ENCODE measurements at regions not wholly inside any gene's neighbourhood (a gene's known extent, or its start where the extent isn't known, plus 50 kb on each side); places are given as distances from the start of the nearest gene placed in this dataset.

GRCh38 chr20:39399463-39399862 is 437.3 kb downstream of the DHX35 start:
- TF ChIP-seq CTCF (IDR thresholded peaks at IDR 0.05; ENCODE audit: low read depth, low read length, missing control alignments), result no peak
- no peak overlapping the region for H3K4me3 ChIP-seq (ENCODE audit: low read depth, low read length)
- in situ Hi-C loops (cut with HindIII; ENCODE audit: low sequenced_read_pairs), result no loop called here
- no peak for DNase-seq (ENCODE audit: low read depth)

GRCh38 chr20:39398656-39399055 is 436.5 kb downstream of the DHX35 start:
- H3K4me3 ChIP-seq (ENCODE audit: low read depth, low read length), result no peak overlapping the region
- in situ Hi-C loops (cut with HindIII; ENCODE audit: low sequenced_read_pairs), result no loop called here
- TF ChIP-seq CTCF (IDR thresholded peaks at IDR 0.05; ENCODE audit: low read depth, low read length, missing control alignments), result no peak
- DNase-seq (ENCODE audit: low read depth), result no peak

- H3K4me3 ChIP-seq (ENCODE audit: low read depth, low read length), result no peak overlapping the region
- DNase-seq (ENCODE audit: low read depth), result no peak
- no peak for TF ChIP-seq CTCF (IDR thresholded peaks at IDR 0.05; ENCODE audit: low read depth, low read length, missing control alignments)
- in situ Hi-C loops (cut with HindIII; ENCODE audit: low sequenced_read_pairs), result no loop called here
Measured at GRCh38 chr20:39397646-39398045, 435.5 kb downstream of the DHX35 start.

GRCh38 chr20:39395478-39396291 is 433.5 kb downstream of the DHX35 start:
- no peak for DNase-seq (ENCODE audit: low read depth)
- TF ChIP-seq CTCF (IDR thresholded peaks at IDR 0.05; ENCODE audit: low read depth, low read length, missing control alignments), result no peak
- in situ Hi-C loops (cut with HindIII; ENCODE audit: low sequenced_read_pairs), result no loop called here
- H3K4me3 ChIP-seq (ENCODE audit: low read depth, low read length), result no peak overlapping the region

- no peak for DNase-seq (ENCODE audit: low read depth)
- no peak overlapping the region for H3K4me3 ChIP-seq (ENCODE audit: low read depth, low read length)
- TF ChIP-seq CTCF (IDR thresholded peaks at IDR 0.05; ENCODE audit: low read depth, low read length, missing control alignments), result no peak
- in situ Hi-C loops (cut with HindIII; ENCODE audit: low sequenced_read_pairs), result no loop called here
Measured at GRCh38 chr20:39394461-39394860, 432.3 kb downstream of the DHX35 start.

GRCh38 chr20:39390186-39390585 is 428.0 kb downstream of the DHX35 start:
- DNase-seq (ENCODE audit: low read depth), result no peak
- in situ Hi-C loops (cut with HindIII; ENCODE audit: low sequenced_read_pairs), result no loop called here
- no peak for TF ChIP-seq CTCF (IDR thresholded peaks at IDR 0.05; ENCODE audit: low read depth, low read length, missing control alignments)
- H3K4me3 ChIP-seq (ENCODE audit: low read depth, low read length), result no peak overlapping the region
